ENCODE measurements at regions not wholly inside any gene's neighbourhood (a gene's known extent, or its start where the extent isn't known, plus 50 kb on each side); places are given as distances from the start of the nearest gene placed in this dataset.
A peak's percentile ranks its signal among the peaks of the same experiment; 100 is the strongest.

- H3K9me3 Mint-ChIP-seq (ENCODE audit: insufficient read depth) = no peaks in the 10 kb centered on the region
- H3K9ac ChIP-seq (ENCODE audit: low read length) = peak overlapping the region; percentile 78
- H3K4me1 ChIP-seq (ENCODE audit: control insufficient read depth in 2 of 2, insufficient read depth in 2 of 2, low read length in 2 of 2) = peaks cover 38 to 52% of the 10 kb centered on the region in 2 donors
- 55% methylated on average over 4 of the region's 10 CpGs for WGBS (ENCODE audit: insufficient coverage)
- intact Hi-C loops (cut with micrococcal nuclease) = loop anchor here (1.0 to 2.0 kb wide), 2 partner anchors 9 to 18 kb away; no protein-coding TSS in a partner anchor
- H3K27ac Mint-ChIP-seq = peak overlapping the region; percentile 85
- POLR2A ChIA-PET = interaction anchor here (1.6 to 2.2 kb wide), 2 partner anchors 49 to 51 kb away, joined by 4 to 5 read pairs; no protein-coding TSS in a partner anchor
- peaks cover 0 to 6% of the 10 kb centered on the region in 2 experiments for H3K36me3 ChIP-seq (replicated peaks in 1 of 2; ENCODE audit: control extremely low read depth in 1 of 2, control insufficient read depth in 1 of 2, extremely low read depth in 1 of 2, insufficient read depth in 2 of 2, low read length in 1 of 2)
- peaks cover 0 to 4% (median 0%) of the 10 kb centered on the region in 4 experiments for H3K27me3 ChIP-seq (replicated peaks in 1 of 4; ENCODE audit: control extremely low read depth in 1 of 4, control insufficient read depth in 3 of 4, insufficient read depth in 4 of 4, low read length in 3 of 4)
- peak overlapping the region; percentile 91 for H3K4me3 Mint-ChIP-seq
- peaks cover 56% of the 10 kb centered on the region for H3K4me1 Mint-ChIP-seq
- H2AFZ ChIP-seq (ENCODE audit: insufficient read depth, low read depth, low read length, poor library complexity, severe bottlenecking) = no peak overlapping the region
- H3K79me2 ChIP-seq (ENCODE audit: control insufficient read depth, insufficient read depth, low read length) = peaks cover 83% of the 10 kb centered on the region
- ATAC-seq (ENCODE audit: low read depth) (peak; percentile 22), DNase-seq (peak; percentile 64)
- no peaks in the 10 kb centered on the region for H3K9me3 ChIP-seq (ENCODE audit: control extremely low read depth in 1 of 3, control insufficient read depth in 2 of 3, insufficient read depth in 1 of 3, low read length in 2 of 3)
- peak overlapping the region; percentile 97 for H3K4me2 ChIP-seq (replicated peaks; ENCODE audit: low read depth, low read length, poor library complexity, severe bottlenecking)
- H3K27me3 Mint-ChIP-seq = no peaks in the 10 kb centered on the region
- TF ChIP-seq CTCF (IDR thresholded peaks at IDR 0.05) (no peak), EZH2 (IDR thresholded peaks at IDR 0.05; ENCODE audit: borderline replicate concordance, insufficient read depth, low read depth, low read length, poor library complexity, severe bottlenecking) (no peak)
- peak overlapping the region; percentile 44 to 53 for H3K27ac ChIP-seq (ENCODE audit: low read length in 2 of 2)
- peak overlapping the region in 1 of 5 experiments; percentile 27 for H3K4me3 ChIP-seq (ENCODE audit: control extremely low read depth in 1 of 5, extremely low read depth in 1 of 5, insufficient read depth in 1 of 5, low read depth in 2 of 5, low read length in 4 of 5)
- CTCF ChIA-PET = interaction anchor here (0.6 to 3.3 kb wide), 6 partner anchors 9 to 89 kb away, joined by 3 to 24 read pairs (median 6); no protein-coding TSS in a partner anchor
- peaks cover 11% of the 10 kb centered on the region for H4K20me1 ChIP-seq (ENCODE audit: control insufficient read depth, insufficient read depth, low read length, poor library complexity, severe bottlenecking)
These were observed 52.9 kb upstream of the ECE1 start for GRCh38 chr1:21342961-21343838.

All from B cell (primary cell).